ENCODE measurements at regions not wholly inside any gene's neighbourhood (a gene's known extent, or its start where the extent isn't known, plus 50 kb on each side); places are given as distances from the start of the nearest gene placed in this dataset.
"Not testable (repeated sequence)": the region's sequence is repeated elsewhere in the genome, so short reads cannot be mapped to it uniquely, and the experiment has no call there.

DNA sequence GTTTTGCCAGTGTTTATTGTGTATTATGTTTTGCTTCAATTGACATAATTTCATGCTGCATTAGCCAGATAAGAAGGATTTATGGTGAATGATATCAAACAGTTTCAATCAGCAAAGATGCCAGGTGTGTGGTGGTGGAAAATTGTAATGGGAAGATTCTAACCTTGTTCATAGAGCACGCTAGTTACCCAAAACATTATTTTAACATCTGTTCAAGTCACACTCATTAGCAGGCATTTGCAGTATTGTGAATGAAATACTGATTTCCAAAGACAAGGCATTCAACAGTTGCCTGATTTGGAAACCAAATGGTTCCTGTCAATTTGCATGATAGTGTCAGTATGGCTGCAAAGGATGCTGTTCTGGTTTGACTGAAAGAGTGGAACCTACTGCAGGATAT lies 129.7 kb downstream of the EPC1 start:
- Histone ChIP-seq H3K9me3 (ENCODE audit: low read length) (no peaks in the 10 kb centered on the region), H3K9ac (ENCODE audit: low read length) (no peak overlapping the region), H3K27me3 (ENCODE audit: insufficient read depth, low read depth, low read length) (no peaks in the 10 kb centered on the region), H3K79me2 (replicated peaks; ENCODE audit: insufficient read depth, low read length) (no peaks in the 10 kb centered on the region), H3F3A (ENCODE audit: insufficient read depth, low read length, poor library complexity, severe bottlenecking) (no peaks in the 10 kb centered on the region), H3K27ac (ENCODE audit: low read length) (no peak overlapping the region), H2AFZ (ENCODE audit: low read depth, low read length) (no peak overlapping the region), H3K36me3 (ENCODE audit: insufficient read depth, low read length) (no peaks in the 10 kb centered on the region), H3K4me3 (ENCODE audit: low read length) (no peak overlapping the region), H3K4me2 (ENCODE audit: low read length) (no peak overlapping the region), H3K9me2 (ENCODE audit: insufficient read depth, low read length) (no peaks in the 10 kb centered on the region), H4K20me1 (ENCODE audit: insufficient read depth) (no peaks in the 10 kb centered on the region)
- no peak for TF ChIP-seq EP300 (conservative IDR thresholded peaks at IDR 0.05; ENCODE audit: poor library complexity, severe bottlenecking)
- TF ChIP-seq, protein P1, sequence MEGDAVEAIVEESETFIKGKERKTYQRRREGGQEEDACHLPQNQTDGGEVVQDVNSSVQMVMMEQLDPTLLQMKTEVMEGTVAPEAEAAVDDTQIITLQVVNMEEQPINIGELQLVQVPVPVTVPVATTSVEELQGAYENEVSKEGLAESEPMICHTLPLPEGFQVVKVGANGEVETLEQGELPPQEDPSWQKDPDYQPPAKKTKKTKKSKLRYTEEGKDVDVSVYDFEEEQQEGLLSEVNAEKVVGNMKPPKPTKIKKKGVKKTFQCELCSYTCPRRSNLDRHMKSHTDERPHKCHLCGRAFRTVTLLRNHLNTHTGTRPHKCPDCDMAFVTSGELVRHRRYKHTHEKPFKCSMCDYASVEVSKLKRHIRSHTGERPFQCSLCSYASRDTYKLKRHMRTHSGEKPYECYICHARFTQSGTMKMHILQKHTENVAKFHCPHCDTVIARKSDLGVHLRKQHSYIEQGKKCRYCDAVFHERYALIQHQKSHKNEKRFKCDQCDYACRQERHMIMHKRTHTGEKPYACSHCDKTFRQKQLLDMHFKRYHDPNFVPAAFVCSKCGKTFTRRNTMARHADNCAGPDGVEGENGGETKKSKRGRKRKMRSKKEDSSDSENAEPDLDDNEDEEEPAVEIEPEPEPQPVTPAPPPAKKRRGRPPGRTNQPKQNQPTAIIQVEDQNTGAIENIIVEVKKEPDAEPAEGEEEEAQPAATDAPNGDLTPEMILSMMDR (IDR thresholded peaks at IDR 0.05; ENCODE audit: poor library complexity, severe bottlenecking) = no peak
- TF ChIP-seq SMC3 (conservative IDR thresholded peaks at IDR 0.05; ENCODE audit: poor library complexity) = no peak
- no peak for TF ChIP-seq RAD21 (conservative IDR thresholded peaks at IDR 0.05)
- no peak for TF ChIP-seq MXI1 (conservative IDR thresholded peaks at IDR 0.05; ENCODE audit: poor library complexity, severe bottlenecking)
- TF ChIP-seq TAF1 (IDR thresholded peaks at IDR 0.05; ENCODE audit: low read depth) = no peak
- no peak for TF ChIP-seq EZH2 (IDR thresholded peaks at IDR 0.05; ENCODE audit: borderline replicate concordance, insufficient read depth, low read length, poor library complexity, severe bottlenecking)
- TF ChIP-seq POLR2AphosphoS5 (IDR thresholded peaks at IDR 0.05) = no peak
- TF ChIP-seq, protein P2, sequence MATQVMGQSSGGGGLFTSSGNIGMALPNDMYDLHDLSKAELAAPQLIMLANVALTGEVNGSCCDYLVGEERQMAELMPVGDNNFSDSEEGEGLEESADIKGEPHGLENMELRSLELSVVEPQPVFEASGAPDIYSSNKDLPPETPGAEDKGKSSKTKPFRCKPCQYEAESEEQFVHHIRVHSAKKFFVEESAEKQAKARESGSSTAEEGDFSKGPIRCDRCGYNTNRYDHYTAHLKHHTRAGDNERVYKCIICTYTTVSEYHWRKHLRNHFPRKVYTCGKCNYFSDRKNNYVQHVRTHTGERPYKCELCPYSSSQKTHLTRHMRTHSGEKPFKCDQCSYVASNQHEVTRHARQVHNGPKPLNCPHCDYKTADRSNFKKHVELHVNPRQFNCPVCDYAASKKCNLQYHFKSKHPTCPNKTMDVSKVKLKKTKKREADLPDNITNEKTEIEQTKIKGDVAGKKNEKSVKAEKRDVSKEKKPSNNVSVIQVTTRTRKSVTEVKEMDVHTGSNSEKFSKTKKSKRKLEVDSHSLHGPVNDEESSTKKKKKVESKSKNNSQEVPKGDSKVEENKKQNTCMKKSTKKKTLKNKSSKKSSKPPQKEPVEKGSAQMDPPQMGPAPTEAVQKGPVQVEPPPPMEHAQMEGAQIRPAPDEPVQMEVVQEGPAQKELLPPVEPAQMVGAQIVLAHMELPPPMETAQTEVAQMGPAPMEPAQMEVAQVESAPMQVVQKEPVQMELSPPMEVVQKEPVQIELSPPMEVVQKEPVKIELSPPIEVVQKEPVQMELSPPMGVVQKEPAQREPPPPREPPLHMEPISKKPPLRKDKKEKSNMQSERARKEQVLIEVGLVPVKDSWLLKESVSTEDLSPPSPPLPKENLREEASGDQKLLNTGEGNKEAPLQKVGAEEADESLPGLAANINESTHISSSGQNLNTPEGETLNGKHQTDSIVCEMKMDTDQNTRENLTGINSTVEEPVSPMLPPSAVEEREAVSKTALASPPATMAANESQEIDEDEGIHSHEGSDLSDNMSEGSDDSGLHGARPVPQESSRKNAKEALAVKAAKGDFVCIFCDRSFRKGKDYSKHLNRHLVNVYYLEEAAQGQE (IDR thresholded peaks at IDR 0.05; ENCODE audit: borderline replicate concordance) = no peak

DNA sequence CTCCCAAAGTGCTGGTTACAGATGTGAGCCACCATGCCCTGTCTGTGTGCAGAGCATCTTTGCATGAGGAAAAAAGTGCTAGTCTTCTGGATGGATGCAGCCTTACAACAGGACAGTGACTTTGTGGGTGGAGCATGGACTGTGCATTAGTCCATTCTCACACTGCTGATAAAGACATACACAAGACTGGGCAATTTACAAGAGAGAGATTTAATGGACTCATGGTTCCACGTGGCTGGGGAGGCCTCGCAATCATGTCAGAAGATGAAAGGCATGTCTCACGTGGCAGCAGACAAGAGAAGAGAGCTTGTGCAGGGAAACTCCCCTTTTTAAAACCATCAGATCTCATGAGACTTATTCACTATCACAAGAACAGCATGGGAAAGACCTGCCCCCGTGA lies 133.1 kb downstream of the EPC1 start:
- H3K9me3 ChIP-seq (ENCODE audit: low read length); H3K9me2 ChIP-seq (ENCODE audit: insufficient read depth, low read length); H3K4me2 ChIP-seq (ENCODE audit: low read length); H3K4me3 ChIP-seq (ENCODE audit: low read length); H4K20me1 ChIP-seq (ENCODE audit: insufficient read depth); H3K27ac ChIP-seq (ENCODE audit: low read length); H3K36me3 ChIP-seq (ENCODE audit: insufficient read depth, low read length); H3K27me3 ChIP-seq (ENCODE audit: insufficient read depth, low read depth, low read length); H3K9ac ChIP-seq (ENCODE audit: low read length); H3F3A ChIP-seq (ENCODE audit: insufficient read depth, low read length, poor library complexity, severe bottlenecking); H3K79me2 ChIP-seq (replicated peaks; ENCODE audit: insufficient read depth, low read length); H2AFZ ChIP-seq (ENCODE audit: low read depth, low read length): not testable (repeated sequence)

DNA sequence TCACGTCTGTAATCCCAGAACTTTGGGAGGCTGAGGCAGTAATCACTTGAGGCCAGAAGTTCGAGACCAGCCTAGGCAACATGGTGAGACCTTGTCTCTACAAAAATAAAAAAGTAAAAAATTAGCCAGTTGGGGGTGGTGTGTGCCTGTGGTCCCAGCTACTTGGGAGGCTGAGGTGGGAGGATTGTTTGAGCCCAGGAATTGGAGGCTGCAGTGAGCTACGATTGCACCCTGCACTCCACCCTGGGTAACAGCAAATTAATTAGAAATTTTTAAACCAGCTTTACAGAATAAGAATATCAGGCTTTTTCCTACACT lies 136.0 kb downstream of the EPC1 start:
- Histone ChIP-seq H4K20me1 (ENCODE audit: insufficient read depth) (no peaks in the 10 kb centered on the region), H3F3A (ENCODE audit: insufficient read depth, low read length, poor library complexity, severe bottlenecking) (no peaks in the 10 kb centered on the region), H2AFZ (ENCODE audit: low read depth, low read length) (no peak overlapping the region), H3K4me2 (ENCODE audit: low read length) (no peak overlapping the region), H3K36me3 (ENCODE audit: insufficient read depth, low read length) (no peaks in the 10 kb centered on the region), H3K9ac (ENCODE audit: low read length) (no peak overlapping the region), H3K4me3 (ENCODE audit: low read length) (no peak overlapping the region), H3K9me2 (ENCODE audit: insufficient read depth, low read length) (no peaks in the 10 kb centered on the region), H3K79me2 (replicated peaks; ENCODE audit: insufficient read depth, low read length) (no peaks in the 10 kb centered on the region), H3K27ac (ENCODE audit: low read length) (no peak overlapping the region), H3K9me3 (ENCODE audit: low read length) (no peaks in the 10 kb centered on the region), H3K27me3 (ENCODE audit: insufficient read depth, low read depth, low read length) (no peaks in the 10 kb centered on the region)
- TF ChIP-seq, protein P1 (IDR thresholded peaks at IDR 0.05; ENCODE audit: poor library complexity, severe bottlenecking) = no peak
- TF ChIP-seq, protein P2 (IDR thresholded peaks at IDR 0.05; ENCODE audit: borderline replicate concordance) = no peak
- TF ChIP-seq RAD21 (conservative IDR thresholded peaks at IDR 0.05) = no peak
